ENCODE measurements at regions not wholly inside any gene's neighbourhood (a gene's known extent, or its start where the extent isn't known, plus 50 kb on each side); places are given as distances from the start of the nearest gene placed in this dataset.

- TF ChIP-seq CTCF (conservative IDR thresholded peaks at IDR 0.05 in 1 of 2, IDR thresholded peaks at IDR 0.05 in 1 of 2; ENCODE audit: low read depth in 1 of 2, low read length in 2 of 2) (no peak), EZH2 (IDR thresholded peaks at IDR 0.05; ENCODE audit: low read length, missing control alignments) (no peak)
These were observed 117.1 kb downstream of the LRIG2 start for GRCh38 chr1:113190078-113190477.
